Adrenal gland (tissue), 5 donors: ENCODE measurements at regions not wholly inside any gene's neighbourhood (a gene's known extent, or its start where the extent isn't known, plus 50 kb on each side); places are given as distances from the start of the nearest gene placed in this dataset.
"Not testable (repeated sequence)": the region's sequence is repeated elsewhere in the genome, so short reads cannot be mapped to it uniquely, and the experiment has no call there.

Experiments used
- POLR2A ChIP-seq, 2 donors: fragments of 450-650 bp; IDR thresholded peaks; one replicate each; pipeline ENCODE4 v1.6.1; 2017; ENCODE audit warnings: antibody characterized with exemption in 2 of 2, mild to moderate bottlenecking in 2 of 2, moderate library complexity in 1 of 2
- TF ChIP-seq, protein P1 (sequence below), 6 experiments: fragments of 450-650 bp in 4 of 6; fragments of 200-600 bp in 2 of 6; sonication (generic) in 1 of 6; IDR thresholded peaks; 1 replicate in 5 of 6; 2 replicates in 1 of 6; pipeline versions ENCODE4 v1.5.1 to v1.8.0; 2016 to 2021; ENCODE audit warnings: antibody characterized with exemption in 6 of 6, mild to moderate bottlenecking in 2 of 6, moderate library complexity in 1 of 6
- donor health status: DM: no; HTN: no; CAD: no.

DNA sequence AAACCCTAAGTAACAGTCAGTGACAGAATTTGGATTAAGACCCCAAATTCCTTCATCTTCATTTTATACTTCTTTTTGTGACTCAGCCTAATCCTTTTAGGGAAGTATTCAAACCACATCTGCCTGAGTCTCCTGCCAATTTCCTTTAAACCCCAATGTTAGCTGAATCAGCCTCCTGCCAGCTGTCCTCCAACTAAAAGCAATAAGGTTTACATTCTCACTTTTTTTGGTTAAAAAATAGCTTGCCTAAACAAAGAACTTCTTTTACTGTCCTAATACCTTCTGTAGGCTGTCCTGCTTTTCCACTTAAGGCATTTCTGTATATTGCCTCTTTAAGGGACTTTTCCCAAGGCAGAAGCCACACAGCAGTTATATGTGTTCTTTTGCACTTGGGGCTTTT, 344.2 kb downstream of the SRGAP2C start:
- TF ChIP-seq, protein P1, sequence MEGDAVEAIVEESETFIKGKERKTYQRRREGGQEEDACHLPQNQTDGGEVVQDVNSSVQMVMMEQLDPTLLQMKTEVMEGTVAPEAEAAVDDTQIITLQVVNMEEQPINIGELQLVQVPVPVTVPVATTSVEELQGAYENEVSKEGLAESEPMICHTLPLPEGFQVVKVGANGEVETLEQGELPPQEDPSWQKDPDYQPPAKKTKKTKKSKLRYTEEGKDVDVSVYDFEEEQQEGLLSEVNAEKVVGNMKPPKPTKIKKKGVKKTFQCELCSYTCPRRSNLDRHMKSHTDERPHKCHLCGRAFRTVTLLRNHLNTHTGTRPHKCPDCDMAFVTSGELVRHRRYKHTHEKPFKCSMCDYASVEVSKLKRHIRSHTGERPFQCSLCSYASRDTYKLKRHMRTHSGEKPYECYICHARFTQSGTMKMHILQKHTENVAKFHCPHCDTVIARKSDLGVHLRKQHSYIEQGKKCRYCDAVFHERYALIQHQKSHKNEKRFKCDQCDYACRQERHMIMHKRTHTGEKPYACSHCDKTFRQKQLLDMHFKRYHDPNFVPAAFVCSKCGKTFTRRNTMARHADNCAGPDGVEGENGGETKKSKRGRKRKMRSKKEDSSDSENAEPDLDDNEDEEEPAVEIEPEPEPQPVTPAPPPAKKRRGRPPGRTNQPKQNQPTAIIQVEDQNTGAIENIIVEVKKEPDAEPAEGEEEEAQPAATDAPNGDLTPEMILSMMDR (IDR thresholded peaks at IDR 0.05) = not testable (repeated sequence)
- TF ChIP-seq POLR2A (IDR thresholded peaks at IDR 0.05) = not testable (repeated sequence)
